AG10803 (cell line): ENCODE measurements at regions not wholly inside any gene's neighbourhood (a gene's known extent, or its start where the extent isn't known, plus 50 kb on each side); places are given as distances from the start of the nearest gene placed in this dataset.

Experiments
- DNase-seq: peaks from one replicate; pipeline ENCODE4 v3.0.0; 2010; ENCODE audit warnings: low read depth
- H3K4me3 ChIP-seq: 2 replicates; pipeline ENCODE4 v1.5.1; 2011; ENCODE audit warnings: mild to moderate bottlenecking, low read length, control low read depth
- CTCF ChIP-seq: conservative IDR thresholded peaks from 2 replicates; pipeline ENCODE4 v1.5.1; 2011; ENCODE audit warnings: mild to moderate bottlenecking, low read length, control low read depth, inconsistent platforms

- no peak overlapping the region for H3K4me3 ChIP-seq
- no peak for DNase-seq
- TF ChIP-seq CTCF = no peak
These were observed 326.6 kb upstream of the ID2 start for GRCh38 chr2:8355102-8355859.

- no peak for TF ChIP-seq CTCF
- DNase-seq = no peak
- no peak overlapping the region for H3K4me3 ChIP-seq
These were observed 323.9 kb upstream of the ID2 start for GRCh38 chr2:8357738-8358518.

DNA sequence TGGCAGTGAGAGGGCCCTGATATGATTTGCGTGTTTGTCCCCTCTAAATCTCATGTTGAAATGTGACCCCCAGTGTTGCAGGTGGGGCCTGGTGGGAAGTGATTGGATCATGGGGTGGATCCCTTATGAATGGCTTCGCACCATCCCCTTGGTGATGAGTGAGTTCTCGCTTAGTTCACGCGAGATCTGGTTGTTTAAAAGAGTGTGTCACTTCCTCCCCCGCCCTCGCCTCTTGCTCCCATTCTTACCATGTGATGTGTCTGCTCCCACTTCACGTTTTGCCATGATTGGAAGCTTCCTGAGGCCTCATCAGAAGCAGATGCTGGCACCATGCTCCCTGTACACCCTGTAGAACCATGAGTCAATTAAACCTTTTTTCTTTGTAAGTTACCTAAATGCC lies 319.9 kb upstream of the ID2 start:
- TF ChIP-seq CTCF = no peak
- H3K4me3 ChIP-seq = no peak overlapping the region
- DNase-seq = no peak

DNA sequence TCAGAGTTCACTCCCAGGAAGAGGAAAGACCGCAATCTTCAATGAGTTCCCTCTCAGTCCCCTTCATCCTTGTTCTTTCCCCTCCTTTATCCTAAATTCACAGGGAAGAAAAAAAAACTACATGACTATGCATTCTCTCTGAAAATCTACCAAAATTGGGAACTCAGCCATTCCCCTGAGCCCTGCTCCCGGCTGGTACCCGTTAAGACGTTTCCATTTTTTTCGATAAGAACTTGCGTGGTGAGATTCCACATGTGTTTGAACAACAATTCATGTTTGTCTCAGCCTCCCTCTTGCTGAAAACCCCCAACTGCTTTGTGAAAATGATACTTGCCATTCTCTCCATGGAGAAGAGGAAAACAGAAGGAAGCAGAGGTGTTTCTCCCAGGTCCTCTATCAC lies 318.7 kb upstream of the ID2 start:
- H3K4me3 ChIP-seq = no peak overlapping the region
- TF ChIP-seq CTCF = no peak
- no peak for DNase-seq

DNA sequence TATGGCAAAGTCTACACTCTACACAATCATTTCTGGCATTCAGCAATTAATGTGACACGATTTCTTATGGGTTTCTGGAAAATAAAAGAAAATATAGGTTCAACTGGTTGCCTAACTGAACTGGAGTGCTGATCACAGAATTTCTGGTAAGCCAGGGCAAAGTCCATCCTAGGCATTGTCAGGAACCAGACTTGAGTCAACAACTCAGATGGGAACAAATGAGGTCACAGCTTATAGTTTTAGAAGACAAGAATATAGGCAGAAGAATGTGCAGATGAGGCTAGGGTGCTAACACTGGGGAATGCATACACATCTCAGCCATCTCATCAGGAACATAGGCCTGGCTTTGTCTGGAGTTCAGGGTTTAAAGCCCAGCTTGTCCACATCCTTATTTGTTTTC lies 317.2 kb upstream of the ID2 start:
- no peak overlapping the region for H3K4me3 ChIP-seq
- no peak for TF ChIP-seq CTCF
- DNase-seq = no peak

DNA sequence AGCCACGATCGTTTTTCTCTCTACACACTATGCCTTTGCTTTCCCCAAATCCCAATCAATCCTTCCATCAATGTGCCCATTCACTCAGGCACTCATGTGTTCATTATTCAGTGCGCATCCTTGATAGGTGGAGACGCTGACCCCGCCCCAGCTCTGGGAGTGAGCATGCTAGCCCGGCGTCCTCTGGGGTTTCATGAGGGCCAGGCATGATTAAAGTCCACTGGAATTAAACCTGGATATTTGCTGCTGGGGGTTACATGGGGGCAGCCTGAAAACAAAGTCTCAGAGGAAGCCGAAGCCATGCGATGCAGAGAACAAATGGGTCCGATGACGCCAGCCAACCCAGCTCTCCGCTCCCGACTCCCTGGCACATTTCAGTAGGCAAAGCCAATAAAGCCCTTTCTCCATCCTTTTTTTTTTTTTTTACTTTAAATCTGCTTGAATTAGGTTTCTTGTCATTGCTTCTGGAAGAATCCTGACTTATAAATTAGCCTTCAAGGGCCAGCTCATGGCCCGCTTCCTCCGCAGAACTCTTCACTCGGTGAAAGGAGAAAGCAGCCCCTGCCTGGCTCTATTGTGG lies 316.4 kb upstream of the ID2 start:
- DNase-seq = no peak
- H3K4me3 ChIP-seq = no peak overlapping the region
- TF ChIP-seq CTCF = no peak

DNA sequence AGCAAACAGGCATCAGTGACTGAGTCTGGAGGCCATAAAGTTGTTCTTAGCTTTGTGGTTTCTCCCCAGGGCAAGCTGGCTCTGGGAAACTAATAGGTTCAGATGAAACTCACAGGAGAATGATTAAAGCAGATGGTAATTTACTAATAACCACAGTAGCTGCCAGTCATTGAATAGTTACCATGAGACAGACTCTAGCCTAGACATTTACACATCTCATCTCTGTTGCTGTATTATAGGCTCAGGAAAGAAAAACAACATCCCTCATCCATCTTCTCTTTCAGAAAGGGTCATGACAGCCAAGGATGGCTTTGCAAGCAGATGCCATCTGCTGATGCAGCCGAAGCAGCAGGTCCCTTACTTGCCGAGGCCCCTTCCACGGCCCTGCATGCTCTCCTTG lies 314.0 kb upstream of the ID2 start:
- no peak for TF ChIP-seq CTCF
- no peak for DNase-seq

More for the DNA sequence above, 314.0 kb upstream of the ID2 start:
- no peak overlapping the region for H3K4me3 ChIP-seq
